ENCODE measurements at regions not wholly inside any gene's neighbourhood (a gene's known extent, or its start where the extent isn't known, plus 50 kb on each side); places are given as distances from the start of the nearest gene placed in this dataset.
"Not testable (repeated sequence)": the region's sequence is repeated elsewhere in the genome, so short reads cannot be mapped to it uniquely, and the experiment has no call there.

- DNase-seq: no peak
Observed at GRCh38 chr18:70576276-70577022, 287.6 kb downstream of the SOCS6 start.

GRCh38 chr18:70574951-70575350 is 286.1 kb downstream of the SOCS6 start:
- DNase-seq: not testable (repeated sequence)

DNA sequence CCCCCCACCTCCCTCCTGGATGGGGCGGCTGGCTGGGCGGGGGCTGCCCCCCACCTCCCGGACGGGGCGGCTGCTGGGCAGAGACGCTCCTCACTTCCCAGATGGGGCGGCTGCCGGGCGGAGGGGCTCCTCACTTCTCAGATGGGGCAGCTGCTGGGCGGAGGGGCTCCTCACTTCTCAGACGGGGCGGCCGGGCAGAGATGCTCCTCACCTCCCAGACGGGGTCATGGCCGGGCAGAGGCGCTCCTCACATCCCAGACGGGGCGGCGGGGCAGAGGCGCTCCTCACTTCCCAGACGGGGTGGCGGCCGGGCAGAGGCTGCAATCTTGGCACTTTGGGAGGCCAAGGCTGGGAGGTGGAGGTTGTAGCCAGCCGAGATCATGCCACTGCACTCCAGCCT is 280.8 kb downstream of the SOCS6 start:
- DNase-seq: not testable (repeated sequence)

DNA sequence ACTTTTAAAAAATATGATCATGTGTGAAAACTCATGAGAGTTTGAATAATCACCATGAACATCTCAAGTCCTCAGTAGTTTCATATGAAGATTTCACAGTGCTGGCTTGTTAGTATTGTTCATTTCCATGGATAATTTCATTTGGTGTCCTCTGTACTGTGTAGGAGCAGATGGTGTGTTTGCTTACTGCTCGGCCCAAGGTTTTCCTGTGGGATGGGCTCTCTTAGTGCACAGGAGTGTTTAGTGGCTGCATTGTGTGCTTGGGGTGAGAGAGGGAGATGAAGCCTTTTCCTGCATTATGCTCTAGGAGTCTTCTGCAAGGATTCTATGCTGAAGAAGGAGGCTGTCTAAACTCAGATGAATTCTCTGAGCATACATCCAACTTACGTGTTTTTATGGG is 270.6 kb downstream of the SOCS6 start:
- no peak for DNase-seq

- no peak for DNase-seq
Observed at GRCh38 chr18:70558371-70558770, 269.5 kb downstream of the SOCS6 start.

DNA sequence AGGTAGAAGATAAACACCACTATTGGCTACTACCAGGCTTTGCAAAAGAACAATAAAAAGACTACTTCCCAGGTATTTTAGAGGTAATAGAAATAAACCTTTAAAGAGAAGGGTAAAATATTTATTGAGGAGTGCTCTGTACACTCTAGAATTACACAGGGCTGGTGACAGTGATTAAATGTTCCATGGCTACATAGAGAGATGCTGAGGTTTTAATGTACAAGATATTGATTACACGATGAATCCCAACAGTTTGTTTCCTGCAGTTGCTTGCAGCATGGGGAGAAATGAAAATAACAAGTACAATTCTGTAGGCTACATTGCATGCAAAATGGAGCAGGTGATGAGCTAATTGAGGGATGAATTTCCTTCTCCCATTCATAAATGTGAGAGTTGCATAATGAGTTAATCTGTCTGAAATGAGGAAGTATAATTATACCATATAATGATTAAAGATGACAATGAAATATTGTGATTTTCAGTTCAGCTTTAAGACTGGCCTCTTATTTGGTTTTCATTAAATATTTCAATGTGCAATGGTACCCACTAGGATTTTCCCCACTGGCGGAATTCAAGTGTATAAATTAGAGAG is 266.1 kb downstream of the SOCS6 start:
- DNase-seq: no peak

DNA sequence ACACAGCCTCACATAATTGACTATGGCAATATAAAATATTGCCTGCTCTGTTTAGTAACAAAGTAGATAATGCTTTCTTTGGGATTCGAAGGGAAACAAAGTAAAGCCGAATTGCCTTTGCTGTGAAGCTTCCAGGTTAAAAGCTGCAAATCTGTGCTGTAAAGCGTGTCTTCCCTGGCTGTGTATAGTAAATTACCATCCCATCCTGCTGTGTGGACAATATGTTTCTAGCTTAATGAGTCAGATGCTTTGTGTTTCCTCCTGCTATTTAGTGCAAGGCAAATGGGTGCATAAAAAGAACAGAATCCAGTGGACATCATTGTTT is 265.1 kb downstream of the SOCS6 start:
- DNase-seq: no peak

DNA sequence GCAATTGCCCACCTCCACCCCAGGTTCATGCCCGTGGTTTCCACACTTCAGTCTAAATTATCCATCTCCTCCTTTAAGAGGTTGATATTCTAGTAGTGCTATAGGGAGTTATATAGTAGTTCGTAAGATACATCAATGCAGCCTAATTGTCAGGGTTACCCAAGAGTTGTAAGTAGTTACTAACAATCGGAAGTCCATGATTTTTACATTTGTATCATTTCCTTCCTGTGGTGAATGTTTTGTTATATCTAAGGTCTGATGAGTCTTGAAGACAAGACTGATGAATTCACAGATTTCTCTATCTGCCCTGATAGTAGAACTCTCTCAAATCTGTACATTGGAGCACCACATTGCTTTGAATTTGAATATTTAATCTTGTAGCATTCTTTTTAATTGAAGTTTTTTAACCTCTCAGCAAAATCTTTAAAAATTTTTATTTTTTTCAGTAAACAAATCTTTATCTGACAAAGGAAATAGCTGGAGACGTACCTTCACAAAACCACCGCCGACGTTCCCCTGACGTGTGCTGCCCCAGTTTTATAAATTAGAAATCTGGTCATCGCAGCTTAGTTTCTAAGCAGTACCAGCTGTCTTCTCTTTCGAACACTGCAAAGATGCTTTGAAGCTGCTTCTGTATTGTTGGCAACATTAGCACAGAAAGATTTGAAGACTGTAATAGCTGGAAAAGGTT is 264.5 kb downstream of the SOCS6 start:
- DNase-seq: no peak

DNA sequence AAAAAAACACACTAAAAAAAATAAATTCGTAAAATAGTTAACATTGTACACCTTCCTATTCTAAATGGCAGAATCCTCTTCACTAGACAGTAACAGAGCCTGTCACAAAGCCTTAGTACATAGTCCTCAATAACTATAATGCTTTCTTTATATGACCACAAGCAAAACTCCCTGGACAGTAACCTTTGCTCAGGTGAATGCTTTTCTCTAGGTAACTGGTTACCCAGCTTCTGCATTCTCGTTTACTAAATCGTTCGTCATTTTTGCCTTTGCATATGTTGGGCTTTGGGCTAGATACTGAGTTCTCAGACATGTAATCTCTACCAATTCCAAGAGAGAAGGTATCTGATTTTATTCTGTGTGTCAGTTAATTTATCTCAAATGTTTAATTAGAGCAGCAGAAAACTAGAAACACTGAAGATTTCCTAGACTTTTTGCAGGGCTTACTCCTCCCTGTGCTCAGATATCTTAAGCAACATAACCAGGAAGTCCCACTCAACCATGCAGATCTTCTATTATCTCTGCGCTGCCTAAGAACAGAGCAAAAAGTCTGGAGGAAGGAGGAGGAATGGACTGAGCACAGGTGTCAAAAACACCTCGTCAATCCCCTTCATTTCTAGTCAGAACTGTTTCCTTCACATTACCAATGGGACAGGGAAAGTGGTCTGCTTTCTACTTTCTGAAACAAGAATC is 247.7 kb downstream of the SOCS6 start:
- DNase-seq: no peak

- no peak for DNase-seq
Observed at GRCh38 chr18:70535041-70535440, 246.2 kb downstream of the SOCS6 start.

DNA sequence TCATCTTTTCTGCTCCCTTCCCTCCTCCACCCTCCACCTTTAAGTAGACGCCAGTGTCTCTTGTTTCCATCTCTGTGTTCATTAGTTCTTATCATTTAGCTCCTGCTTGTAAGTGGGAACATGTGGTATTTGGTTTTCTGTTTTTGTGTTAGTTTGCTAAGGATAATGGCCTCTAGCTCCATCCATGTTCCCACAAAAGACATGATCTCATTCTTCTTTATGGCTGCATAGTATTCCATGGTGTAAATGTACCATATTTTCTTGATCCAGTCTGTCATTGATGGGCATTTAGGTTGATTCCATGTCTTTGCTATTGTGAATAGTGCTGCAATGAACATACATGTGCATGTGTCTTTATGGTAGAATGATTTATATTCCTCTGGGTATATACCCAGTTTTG is 236.5 kb downstream of the SOCS6 start:
- DNase-seq: not testable (repeated sequence)

- DNase-seq: no peak
Observed at GRCh38 chr18:70523792-70524182, 234.9 kb downstream of the SOCS6 start.

- no peak for DNase-seq
Observed at GRCh38 chr18:70523035-70523791, 234.4 kb downstream of the SOCS6 start.

GRCh38 chr18:70522183-70522680 is 233.4 kb downstream of the SOCS6 start:
- DNase-seq: no peak

DNA sequence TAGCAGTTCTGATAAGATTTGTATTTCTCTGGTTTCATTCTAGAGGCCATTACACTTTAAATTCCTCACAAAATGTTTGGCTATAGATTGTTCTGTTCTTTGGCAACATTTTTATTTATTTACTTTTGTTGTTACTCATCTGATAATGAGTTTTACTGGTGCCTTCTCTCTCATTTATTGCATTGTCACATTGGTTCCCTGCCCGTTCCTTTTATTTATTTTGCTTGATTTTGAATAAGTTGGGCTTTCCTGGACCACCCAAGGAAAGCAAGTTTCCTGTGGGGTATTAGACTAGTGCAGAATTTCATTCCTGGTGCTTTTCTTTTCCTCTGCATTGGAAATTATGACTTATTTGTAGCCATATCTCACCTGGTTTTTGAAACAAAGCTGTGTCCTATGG is 232.0 kb downstream of the SOCS6 start:
- no peak for DNase-seq

DNA sequence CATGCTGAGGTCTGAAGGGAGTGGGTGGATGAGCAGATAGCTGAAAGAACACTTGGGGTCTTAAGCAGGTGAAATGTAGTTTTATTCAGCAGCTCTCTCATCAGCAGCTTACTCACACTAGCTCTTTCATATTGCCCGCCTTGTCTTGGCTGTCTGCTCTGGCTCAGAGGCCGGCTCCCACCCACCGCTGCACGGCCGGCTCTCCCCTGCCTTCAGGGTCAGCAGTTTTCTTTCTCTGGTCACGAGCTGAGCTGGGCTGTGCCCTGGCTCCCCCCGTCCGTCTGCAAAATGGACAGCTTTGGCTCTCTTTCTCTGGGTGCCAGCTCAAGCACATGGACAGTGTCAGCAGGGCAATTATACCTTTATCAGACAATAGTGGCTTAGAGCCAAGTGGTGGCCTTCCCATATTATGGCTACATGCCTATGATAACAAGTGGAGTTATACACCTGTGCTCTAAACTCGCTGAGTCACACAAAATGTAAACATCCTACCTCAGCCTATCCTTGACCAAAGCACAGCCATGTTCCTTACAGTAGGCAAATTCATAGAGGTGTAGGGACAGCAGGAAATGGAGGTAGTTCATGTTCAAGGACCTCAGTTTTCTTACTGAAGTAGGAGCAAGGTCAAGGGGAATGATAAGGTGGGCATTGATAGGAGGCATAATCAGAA is 224.8 kb downstream of the SOCS6 start:
- DNase-seq: no peak

DNA sequence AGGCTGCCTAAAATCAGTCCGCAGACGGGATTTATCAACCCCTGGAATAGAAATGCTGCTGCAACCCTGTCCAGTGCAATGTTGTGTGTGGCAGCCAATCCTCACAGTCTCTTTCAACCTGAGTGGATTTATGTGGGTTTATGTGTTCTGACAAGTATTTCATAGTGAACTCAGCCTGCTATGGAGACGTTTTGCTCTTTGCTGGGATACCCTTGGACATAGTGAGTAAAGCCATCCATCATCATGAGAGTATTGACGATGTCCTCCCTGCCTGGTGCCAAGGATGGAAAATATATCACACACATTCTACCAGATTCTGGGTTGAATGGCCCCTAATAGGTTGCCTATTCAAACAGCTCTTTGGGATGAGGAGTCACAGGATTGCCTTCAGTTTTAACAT is 219.1 kb downstream of the SOCS6 start:
- no peak for DNase-seq

DNA sequence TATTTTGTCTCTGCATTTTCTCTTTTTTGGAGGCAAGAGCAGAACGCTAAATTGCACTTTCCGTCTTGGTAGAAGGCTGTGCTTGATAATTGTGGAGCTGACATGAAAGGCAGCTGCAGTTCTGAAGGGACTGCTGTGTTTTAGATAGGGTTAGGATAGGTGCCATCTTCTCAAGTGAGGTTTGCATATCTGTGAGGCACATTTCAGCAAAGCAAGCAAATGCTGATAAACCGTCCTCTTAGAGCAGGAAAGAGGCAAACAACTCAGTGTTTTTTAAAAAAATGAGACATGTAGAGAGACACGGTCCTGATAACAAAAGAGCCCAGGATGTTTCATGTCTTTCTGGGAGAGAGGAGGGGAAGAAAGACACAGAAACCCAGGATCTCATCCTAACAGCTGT is 217.7 kb downstream of the SOCS6 start:
- DNase-seq: no peak

- DNase-seq: no peak
Observed at GRCh38 chr18:70503060-70503459, 214.2 kb downstream of the SOCS6 start.

DNA sequence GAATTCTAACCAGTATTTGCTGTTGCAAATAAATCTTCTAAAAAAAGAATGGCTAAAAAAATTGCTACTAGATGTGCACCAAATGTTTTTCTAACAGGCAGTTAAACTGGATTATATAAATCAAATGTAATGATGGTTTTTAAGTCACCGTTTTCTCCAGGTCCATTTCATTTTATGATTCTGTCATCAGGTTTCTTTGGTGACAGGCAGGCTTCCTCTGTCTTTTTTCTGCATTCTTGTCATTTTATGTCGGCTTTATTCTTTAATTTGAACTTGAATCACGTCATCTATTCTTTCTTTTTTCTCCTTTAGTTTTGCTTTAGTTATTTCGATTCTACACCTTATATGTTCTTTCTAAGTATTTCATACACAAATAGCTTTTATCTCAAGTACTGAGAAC is 212.5 kb downstream of the SOCS6 start:
- DNase-seq: no peak

DNA sequence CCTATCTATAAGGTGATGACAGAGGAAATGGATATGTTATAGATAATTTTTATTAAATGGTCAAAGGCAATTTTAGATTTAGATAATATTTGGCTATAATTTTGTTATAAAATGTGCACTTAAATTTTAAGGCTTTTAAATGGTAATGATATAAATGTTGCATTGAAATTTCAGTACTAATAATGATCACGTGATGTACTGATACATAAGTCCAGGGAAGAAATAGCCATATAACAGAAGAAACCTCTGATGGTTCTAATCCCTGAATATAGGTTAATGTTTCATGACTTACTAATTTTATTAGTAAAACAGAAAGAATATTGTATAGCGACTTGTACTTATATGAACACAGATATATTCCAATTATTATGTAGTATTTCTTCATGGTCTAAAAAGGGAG is 211.9 kb downstream of the SOCS6 start:
- DNase-seq: no peak

Measured in left kidney (tissue), 1 donor.